Brain microvascular endothelial cell (primary cell): ENCODE measurements at regions not wholly inside any gene's neighbourhood (a gene's known extent, or its start where the extent isn't known, plus 50 kb on each side); places are given as distances from the start of the nearest gene placed in this dataset.

Source experiments
- DNase-seq: peaks from one replicate; pipeline ENCODE4 v3.0.0-alpha.2; 2020
- H3K27ac ChIP-seq: fragments of 250-450 bp; sonication (Bioruptor Pico); 2 replicates; pipeline ENCODE4 v1.5.1; 2020; ENCODE audit warnings: mild to moderate bottlenecking, moderate library complexity
- H3K27me3 ChIP-seq: fragments of 250-450 bp; sonication (Bioruptor Pico); replicated peaks from 2 replicates; pipeline ENCODE4 v1.5.1; 2020; ENCODE audit warnings: mild to moderate bottlenecking
- H3K36me3 ChIP-seq: fragments of 250-450 bp; sonication (Bioruptor Pico); replicated peaks from 2 replicates; pipeline ENCODE4 v1.5.1; 2020; ENCODE audit warnings: mild to moderate bottlenecking
- H3K4me3 ChIP-seq: 2 replicates; pipeline ENCODE4 v1.5.1; 2011; ENCODE audit warnings: low read depth, mild to moderate bottlenecking, control low read depth, low read length, moderate library complexity
- CTCF ChIP-seq: IDR thresholded peaks from 2 replicates; pipeline ENCODE4 v1.5.1; 2011; ENCODE audit warnings: low read depth, mild to moderate bottlenecking, moderate library complexity, low read length, control low read depth, inconsistent platforms; ENCODE audit errors: missing control alignments
- in situ Hi-C: cut with HindIII; loops from 2 replicates; pipeline ENCODE4 v1.10.0; 2017; ENCODE audit warnings: low sequenced_read_pairs, low pct_ligation_motif_present

GRCh38 chr22:48262596-48263430 is 1500.4 kb downstream of the TBC1D22A start:
- Histone ChIP-seq H3K27me3 (no peaks in the 10 kb centered on the region), H3K27ac (no peak overlapping the region)

GRCh38 chr22:48261706-48262105 is 1499.3 kb downstream of the TBC1D22A start:
- Histone ChIP-seq H3K36me3 (no peaks in the 10 kb centered on the region), H3K27me3 (no peaks in the 10 kb centered on the region), H3K27ac (no peak overlapping the region), H3K4me3 (no peak overlapping the region)
- in situ Hi-C loops, result no loop called here
- no peak for DNase-seq
- no peak for TF ChIP-seq CTCF

More at GRCh38 chr22:48262596-48263430, 1500.4 kb downstream of the TBC1D22A start:
- in situ Hi-C loops, result no loop called here
- H3K36me3 ChIP-seq, result no peaks in the 10 kb centered on the region
- no peak overlapping the region for H3K4me3 ChIP-seq
- no peak for TF ChIP-seq CTCF
- DNase-seq, result no peak

- H3K36me3 ChIP-seq, result no peaks in the 10 kb centered on the region
- in situ Hi-C loops, result no loop called here
- no peak overlapping the region for H3K4me3 ChIP-seq
- no peak for TF ChIP-seq CTCF
- H3K27me3 ChIP-seq, result no peaks in the 10 kb centered on the region
- H3K27ac ChIP-seq, result no peak overlapping the region
- no peak for DNase-seq
These were observed 1498.7 kb downstream of the TBC1D22A start for GRCh38 chr22:48261048-48261621.

GRCh38 chr22:48259991-48260670 is 1497.7 kb downstream of the TBC1D22A start:
- Histone ChIP-seq H3K27ac (no peak overlapping the region), H3K27me3 (no peaks in the 10 kb centered on the region), H3K36me3 (no peaks in the 10 kb centered on the region), H3K4me3 (no peak overlapping the region)
- no peak for DNase-seq
- no peak for TF ChIP-seq CTCF
- in situ Hi-C loops, result no loop called here

- Histone ChIP-seq H3K27me3 (no peaks in the 10 kb centered on the region), H3K27ac (no peak overlapping the region), H3K4me3 (no peak overlapping the region), H3K36me3 (no peaks in the 10 kb centered on the region)
- in situ Hi-C loops, result no loop called here
- TF ChIP-seq CTCF, result no peak
- no peak for DNase-seq
These were observed 1496.4 kb downstream of the TBC1D22A start for GRCh38 chr22:48258811-48259210.
